ENCODE measurements at regions not wholly inside any gene's neighbourhood (a gene's known extent, or its start where the extent isn't known, plus 50 kb on each side); places are given as distances from the start of the nearest gene placed in this dataset.

- TF ChIP-seq, protein P1, sequence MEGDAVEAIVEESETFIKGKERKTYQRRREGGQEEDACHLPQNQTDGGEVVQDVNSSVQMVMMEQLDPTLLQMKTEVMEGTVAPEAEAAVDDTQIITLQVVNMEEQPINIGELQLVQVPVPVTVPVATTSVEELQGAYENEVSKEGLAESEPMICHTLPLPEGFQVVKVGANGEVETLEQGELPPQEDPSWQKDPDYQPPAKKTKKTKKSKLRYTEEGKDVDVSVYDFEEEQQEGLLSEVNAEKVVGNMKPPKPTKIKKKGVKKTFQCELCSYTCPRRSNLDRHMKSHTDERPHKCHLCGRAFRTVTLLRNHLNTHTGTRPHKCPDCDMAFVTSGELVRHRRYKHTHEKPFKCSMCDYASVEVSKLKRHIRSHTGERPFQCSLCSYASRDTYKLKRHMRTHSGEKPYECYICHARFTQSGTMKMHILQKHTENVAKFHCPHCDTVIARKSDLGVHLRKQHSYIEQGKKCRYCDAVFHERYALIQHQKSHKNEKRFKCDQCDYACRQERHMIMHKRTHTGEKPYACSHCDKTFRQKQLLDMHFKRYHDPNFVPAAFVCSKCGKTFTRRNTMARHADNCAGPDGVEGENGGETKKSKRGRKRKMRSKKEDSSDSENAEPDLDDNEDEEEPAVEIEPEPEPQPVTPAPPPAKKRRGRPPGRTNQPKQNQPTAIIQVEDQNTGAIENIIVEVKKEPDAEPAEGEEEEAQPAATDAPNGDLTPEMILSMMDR (IDR thresholded peaks at IDR 0.05): no peak
- intact Hi-C loops (cut with micrococcal nuclease): no loop called here
- Mint-ChIP-seq H3K4me1 (ENCODE audit: low read depth) (peaks cover 11% of the 10 kb centered on the region), H3K4me3 (no peak overlapping the region), H3K36me3 (ENCODE audit: low read depth) (no peaks in the 10 kb centered on the region), H3K27ac (no peak overlapping the region), H3K27me3 (peaks cover 1% of the 10 kb centered on the region), H3K9me3 (no peaks in the 10 kb centered on the region)
- CTCF ChIA-PET: no interaction called here
- POLR2A ChIA-PET: no interaction called here
- no peak for DNase-seq
- ATAC-seq: no peak
Measured at GRCh38 chr13:50679321-50679720, 164.2 kb downstream of the DLEU7 start.

GRCh38 chr13:50682002-50682401, 161.5 kb downstream of the DLEU7 start:
- ATAC-seq (no peak), DNase-seq (no peak)
- Mint-ChIP-seq H3K36me3 (ENCODE audit: low read depth) (no peaks in the 10 kb centered on the region), H3K9me3 (no peaks in the 10 kb centered on the region), H3K4me1 (ENCODE audit: low read depth) (peaks cover 11% of the 10 kb centered on the region), H3K27me3 (peaks cover 1% of the 10 kb centered on the region), H3K4me3 (no peak overlapping the region), H3K27ac (no peak overlapping the region)
- intact Hi-C loops (cut with micrococcal nuclease): no loop called here
- TF ChIP-seq, protein P1 (IDR thresholded peaks at IDR 0.05): no peak
- POLR2A ChIA-PET: no interaction called here
- CTCF ChIA-PET: interaction anchor here (0.6 to 1.2 kb wide), 2 partner anchors 20 to 64 kb away, joined by 3 read pairs; no protein-coding TSS in a partner anchor

- ChIA-PET POLR2A (no interaction called here), CTCF (interaction anchor here (1.2 kb wide), 1 partner anchor 21 kb away, joined by 3 read pairs; no protein-coding TSS in a partner anchor)
- no peaks in the 10 kb centered on the region for H3K9me3 Mint-ChIP-seq
- DNase-seq: no peak
- H3K27ac Mint-ChIP-seq: no peak overlapping the region
- H3K4me3 Mint-ChIP-seq: no peak overlapping the region
- TF ChIP-seq, protein P1 (IDR thresholded peaks at IDR 0.05): no peak
- H3K4me1 Mint-ChIP-seq (ENCODE audit: low read depth): peaks cover 12% of the 10 kb centered on the region
- peaks cover 1% of the 10 kb centered on the region for H3K27me3 Mint-ChIP-seq
- no peak for ATAC-seq
- intact Hi-C loops (cut with micrococcal nuclease): no loop called here
- H3K36me3 Mint-ChIP-seq (ENCODE audit: low read depth): no peaks in the 10 kb centered on the region
Measured at GRCh38 chr13:50682966-50683365, 160.5 kb downstream of the DLEU7 start.

DNA sequence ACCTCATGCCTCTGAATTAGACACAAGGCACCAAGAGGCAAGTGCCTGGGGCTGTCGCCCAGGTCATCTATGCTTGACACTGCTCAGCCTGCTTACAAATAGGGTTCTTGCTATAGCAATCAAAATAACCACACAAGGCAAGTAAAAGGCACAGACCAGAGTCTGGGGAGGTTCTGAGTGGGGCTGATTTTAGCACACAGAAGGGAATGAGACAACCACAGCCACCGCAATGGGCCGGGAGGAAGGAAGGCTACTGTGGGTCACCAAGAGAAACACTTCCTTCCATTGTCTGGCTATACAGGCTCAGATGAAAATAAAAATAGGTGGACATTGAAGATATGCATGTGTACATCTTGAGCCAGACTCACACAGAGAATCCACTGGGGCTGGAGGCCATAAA, 159.1 kb downstream of the DLEU7 start:
- Mint-ChIP-seq H3K27ac (no peak overlapping the region), H3K4me1 (ENCODE audit: low read depth) (peaks cover 12% of the 10 kb centered on the region), H3K36me3 (ENCODE audit: low read depth) (no peaks in the 10 kb centered on the region), H3K4me3 (no peak overlapping the region), H3K27me3 (no peaks in the 10 kb centered on the region), H3K9me3 (no peaks in the 10 kb centered on the region)
- DNase-seq (no peak), ATAC-seq (no peak)
- intact Hi-C loops (cut with micrococcal nuclease): no loop called here
- ChIA-PET CTCF (no interaction called here), POLR2A (no interaction called here)
- TF ChIP-seq, protein P1 (IDR thresholded peaks at IDR 0.05): no peak

- ChIA-PET POLR2A (no interaction called here), CTCF (no interaction called here)
- TF ChIP-seq, protein P1 (IDR thresholded peaks at IDR 0.05): no peak
- Mint-ChIP-seq H3K36me3 (ENCODE audit: low read depth) (no peaks in the 10 kb centered on the region), H3K9me3 (no peaks in the 10 kb centered on the region), H3K4me3 (no peak overlapping the region), H3K4me1 (ENCODE audit: low read depth) (peaks cover 12% of the 10 kb centered on the region), H3K27me3 (no peaks in the 10 kb centered on the region), H3K27ac (no peak overlapping the region)
- intact Hi-C loops (cut with micrococcal nuclease): no loop called here
- no peak for DNase-seq
- ATAC-seq: no peak
Measured at GRCh38 chr13:50685491-50685890, 158.0 kb downstream of the DLEU7 start.
